ENCODE measurements at regions not wholly inside any gene's neighbourhood (a gene's known extent, or its start where the extent isn't known, plus 50 kb on each side); places are given as distances from the start of the nearest gene placed in this dataset.
A peak's percentile ranks its signal among the peaks of the same experiment; 100 is the strongest.

DNA sequence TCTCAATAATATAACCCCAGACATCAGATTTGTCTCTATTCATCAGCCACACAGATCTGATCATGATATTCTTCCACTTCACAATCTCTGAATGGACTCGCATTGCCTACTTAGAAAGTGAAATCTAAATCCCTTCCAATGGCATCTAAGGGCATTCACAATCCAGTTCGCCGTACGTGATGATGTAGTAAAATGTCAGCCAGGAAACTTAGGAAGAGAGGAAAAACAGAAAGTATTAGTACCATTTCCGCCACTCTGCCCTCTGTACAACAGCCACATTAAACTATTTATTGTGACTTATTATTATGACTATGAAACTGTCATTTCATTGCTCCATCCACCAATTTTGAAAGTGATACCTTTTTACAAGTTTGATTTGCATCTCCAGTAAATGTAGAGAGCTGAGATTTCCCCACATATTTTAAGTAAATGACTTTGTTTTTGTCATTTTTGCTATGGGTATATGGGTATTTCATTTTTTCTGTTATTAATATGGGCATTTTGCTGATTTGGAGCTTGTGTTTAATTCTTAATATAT is 69.4 kb upstream of the SMIM36 start:
- H3K9me3 Mint-ChIP-seq (ENCODE audit: low read depth): no peaks in the 10 kb centered on the region
- no peaks in the 10 kb centered on the region for H3K27me3 Mint-ChIP-seq
- H3K4me1 Mint-ChIP-seq (ENCODE audit: low read depth): no peaks in the 10 kb centered on the region
- H3K4me3 Mint-ChIP-seq: no peak overlapping the region
- H3K27ac Mint-ChIP-seq: no peak overlapping the region
- H3K36me3 Mint-ChIP-seq: no peaks in the 10 kb centered on the region

DNA sequence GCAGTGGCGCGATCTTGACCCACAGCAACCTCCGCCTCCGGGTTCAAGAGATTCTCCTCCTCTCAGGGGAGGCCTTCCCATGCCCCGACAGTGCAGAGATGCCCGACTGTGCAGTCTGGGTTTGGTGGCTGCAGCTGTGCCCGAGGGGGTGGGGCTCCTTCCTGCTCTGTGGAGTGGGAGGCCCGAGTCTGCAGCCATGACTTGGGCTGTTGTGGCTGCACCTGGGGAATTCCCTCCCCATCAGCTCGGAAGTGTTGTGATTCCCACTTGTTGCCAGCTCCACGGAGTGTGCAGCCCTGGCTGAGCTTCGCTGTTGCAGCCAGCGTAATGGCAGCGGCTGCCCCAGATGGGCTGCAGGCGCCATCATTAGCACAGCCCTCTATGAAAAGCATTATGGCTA is 66.4 kb upstream of the SMIM36 start:
- Mint-ChIP-seq H3K36me3 (no peaks in the 10 kb centered on the region), H3K27ac (no peak overlapping the region), H3K4me1 (ENCODE audit: low read depth) (no peaks in the 10 kb centered on the region), H3K9me3 (ENCODE audit: low read depth) (no peaks in the 10 kb centered on the region), H3K27me3 (no peaks in the 10 kb centered on the region), H3K4me3 (peak overlapping the region; percentile 9)

DNA sequence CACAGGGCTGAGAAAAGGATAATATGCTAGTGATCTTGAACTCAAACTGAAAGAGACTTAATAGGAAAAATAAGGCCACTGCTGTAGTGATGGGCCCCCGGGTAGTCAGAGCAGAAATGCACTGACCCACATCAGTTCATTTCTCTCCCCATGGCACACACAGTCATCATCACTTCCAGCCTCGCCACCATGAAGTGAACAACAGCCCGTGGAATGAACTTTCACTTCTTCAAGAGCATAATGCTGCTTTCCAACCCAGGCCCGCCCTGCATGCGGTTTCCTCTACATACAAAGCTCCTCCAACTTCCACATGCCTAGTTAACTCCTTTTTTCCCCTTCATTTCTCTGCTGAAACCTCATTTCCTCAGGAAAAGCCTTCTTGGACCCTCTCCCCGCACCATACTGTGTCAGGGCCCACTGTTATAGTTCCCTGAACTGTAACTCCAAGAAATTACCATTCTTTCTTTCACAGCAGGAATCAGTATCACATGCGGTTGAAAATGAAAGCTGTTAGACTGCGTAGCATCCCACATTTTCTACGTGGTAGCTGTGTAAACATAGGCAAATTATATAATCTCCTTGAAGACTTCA is 65.8 kb upstream of the SMIM36 start:
- Mint-ChIP-seq H3K36me3 (no peaks in the 10 kb centered on the region), H3K4me3 (no peak overlapping the region), H3K9me3 (ENCODE audit: low read depth) (no peaks in the 10 kb centered on the region), H3K4me1 (ENCODE audit: low read depth) (no peaks in the 10 kb centered on the region), H3K27me3 (no peaks in the 10 kb centered on the region), H3K27ac (no peak overlapping the region)

DNA sequence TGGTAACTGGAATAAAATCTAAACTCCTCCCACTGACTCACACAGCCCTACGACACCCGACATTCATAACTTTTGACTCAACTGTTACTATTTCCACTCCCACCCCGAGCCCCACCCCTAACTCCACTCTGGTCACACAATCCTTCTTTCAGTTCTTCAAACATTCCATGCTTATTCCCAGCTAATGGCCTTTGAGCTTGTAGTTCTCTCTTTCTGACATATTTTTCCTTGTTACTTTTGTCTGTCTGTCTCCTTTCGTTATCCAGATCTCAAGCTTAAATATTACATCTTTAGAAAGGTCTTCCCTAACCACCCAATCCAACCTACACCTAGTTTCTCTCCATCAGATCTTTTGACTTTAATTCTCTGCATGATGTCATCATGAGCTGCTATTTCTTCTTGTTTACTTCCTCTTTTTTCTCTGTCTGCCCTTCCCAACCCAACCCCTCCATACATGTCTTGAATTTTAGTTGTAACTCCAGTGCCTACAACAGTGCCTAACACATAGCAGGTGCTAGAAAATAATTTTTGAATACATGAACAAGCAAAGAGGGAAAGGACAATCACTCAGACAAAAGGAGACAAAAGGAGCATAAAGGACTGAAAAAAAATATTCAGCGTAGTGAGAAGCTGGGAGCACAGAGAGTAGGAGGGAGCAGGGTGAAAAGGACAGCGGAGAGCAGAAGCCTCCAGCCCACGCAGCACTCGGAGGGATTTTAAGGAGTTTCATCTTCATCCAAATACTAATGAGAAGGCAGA is 65.2 kb upstream of the SMIM36 start:
- no peaks in the 10 kb centered on the region for H3K4me1 Mint-ChIP-seq (ENCODE audit: low read depth)

GRCh38 chr17:55575058-55575636 is 63.9 kb upstream of the SMIM36 start:
- Mint-ChIP-seq H3K4me1 (ENCODE audit: low read depth) (no peaks in the 10 kb centered on the region), H3K4me3 (no peak overlapping the region), H3K36me3 (no peaks in the 10 kb centered on the region), H3K27ac (no peak overlapping the region), H3K9me3 (ENCODE audit: low read depth) (no peaks in the 10 kb centered on the region), H3K27me3 (no peaks in the 10 kb centered on the region)

More for the DNA sequence above, 65.2 kb upstream of the SMIM36 start:
- Mint-ChIP-seq H3K4me3 (no peak overlapping the region), H3K27ac (no peak overlapping the region), H3K27me3 (no peaks in the 10 kb centered on the region), H3K36me3 (no peaks in the 10 kb centered on the region), H3K9me3 (ENCODE audit: low read depth) (no peaks in the 10 kb centered on the region)

DNA sequence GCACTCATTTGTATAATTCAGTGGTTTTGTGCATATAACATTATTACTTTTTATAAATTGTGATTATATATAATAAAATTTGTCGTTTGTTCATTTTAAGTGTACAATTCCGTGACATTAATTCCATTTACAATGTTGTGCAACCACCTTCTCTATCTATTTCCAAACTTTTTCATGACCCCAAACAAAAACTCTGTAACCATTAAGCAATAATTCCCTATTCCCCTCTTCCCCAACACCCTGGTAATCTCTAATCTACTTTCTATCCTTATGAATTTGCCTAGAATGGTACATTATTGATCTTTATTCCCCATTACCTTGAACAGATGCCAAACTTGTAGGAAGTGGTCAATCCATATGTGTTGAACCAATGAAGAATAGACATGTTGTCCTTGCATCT is 61.3 kb upstream of the SMIM36 start:
- H3K4me3 Mint-ChIP-seq: no peak overlapping the region
- H3K27ac Mint-ChIP-seq: no peak overlapping the region
- H3K27me3 Mint-ChIP-seq: no peaks in the 10 kb centered on the region
- H3K9me3 Mint-ChIP-seq (ENCODE audit: low read depth): no peaks in the 10 kb centered on the region
- no peaks in the 10 kb centered on the region for H3K4me1 Mint-ChIP-seq (ENCODE audit: low read depth)
- no peaks in the 10 kb centered on the region for H3K36me3 Mint-ChIP-seq

GRCh38 chr17:55572139-55572538 is 60.9 kb upstream of the SMIM36 start:
- no peak overlapping the region for H3K27ac Mint-ChIP-seq

GRCh38 chr17:55571095-55571494 is 59.8 kb upstream of the SMIM36 start:
- H3K4me1 Mint-ChIP-seq (ENCODE audit: low read depth): no peaks in the 10 kb centered on the region

More at GRCh38 chr17:55572139-55572538, 60.9 kb upstream of the SMIM36 start:
- Mint-ChIP-seq H3K4me1 (ENCODE audit: low read depth) (no peaks in the 10 kb centered on the region), H3K4me3 (no peak overlapping the region), H3K36me3 (no peaks in the 10 kb centered on the region), H3K9me3 (ENCODE audit: low read depth) (no peaks in the 10 kb centered on the region), H3K27me3 (no peaks in the 10 kb centered on the region)

GRCh38 chr17:55570391-55570790 is 59.1 kb upstream of the SMIM36 start:
- no peaks in the 10 kb centered on the region for H3K9me3 Mint-ChIP-seq (ENCODE audit: low read depth)
- H3K4me3 Mint-ChIP-seq: no peak overlapping the region
- H3K36me3 Mint-ChIP-seq: no peaks in the 10 kb centered on the region
- H3K27ac Mint-ChIP-seq: no peak overlapping the region
- no peaks in the 10 kb centered on the region for H3K4me1 Mint-ChIP-seq (ENCODE audit: low read depth)
- no peaks in the 10 kb centered on the region for H3K27me3 Mint-ChIP-seq

More at GRCh38 chr17:55571095-55571494, 59.8 kb upstream of the SMIM36 start:
- H3K27ac Mint-ChIP-seq: no peak overlapping the region
- H3K4me3 Mint-ChIP-seq: no peak overlapping the region
- no peaks in the 10 kb centered on the region for H3K27me3 Mint-ChIP-seq
- no peaks in the 10 kb centered on the region for H3K9me3 Mint-ChIP-seq (ENCODE audit: low read depth)
- no peaks in the 10 kb centered on the region for H3K36me3 Mint-ChIP-seq

DNA sequence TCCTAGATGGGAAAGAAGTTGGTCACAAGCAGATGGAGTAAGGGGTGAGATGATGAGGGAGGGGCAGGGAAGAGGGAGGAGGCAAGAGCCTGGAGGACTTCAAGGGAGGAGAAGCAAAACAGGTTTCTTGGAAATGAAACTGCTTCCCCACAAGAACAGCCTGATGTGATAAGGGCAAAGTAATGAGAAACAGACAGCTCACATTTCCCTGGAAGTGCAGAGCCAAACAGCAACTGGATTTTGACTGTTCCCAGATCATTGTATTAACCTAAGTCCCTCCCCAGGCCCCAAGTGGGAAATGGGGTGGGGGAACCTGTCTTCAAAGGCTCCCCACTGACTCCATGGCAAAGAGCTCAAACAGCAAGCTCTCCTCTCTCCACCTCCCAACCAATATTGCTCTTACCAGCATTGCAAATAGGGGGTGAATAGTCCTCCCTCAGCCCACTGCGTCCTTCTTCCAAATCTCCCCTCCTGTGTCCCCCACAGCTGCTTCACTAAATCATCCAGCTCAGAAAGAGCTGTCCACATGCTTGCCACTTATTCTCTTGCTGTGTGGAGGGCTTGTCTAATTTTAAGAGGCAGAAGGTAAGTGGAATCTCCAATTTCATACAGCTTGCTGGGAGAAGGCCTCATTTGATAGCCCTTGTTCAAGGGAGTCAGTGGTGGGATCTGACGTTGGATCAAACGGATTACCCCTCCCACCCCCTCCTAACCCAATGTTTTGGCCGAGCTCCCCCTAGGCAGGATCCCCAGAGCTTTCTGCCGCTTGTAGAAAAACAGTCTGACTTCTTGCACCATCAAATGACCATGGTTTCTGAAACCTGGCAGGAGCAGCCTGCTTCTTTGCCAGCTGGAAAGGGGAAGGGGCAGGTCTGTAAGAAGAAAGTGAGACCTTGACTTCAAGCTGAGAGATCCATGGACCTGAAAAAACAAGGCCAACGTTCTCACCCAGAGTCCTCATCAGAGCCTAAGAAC is 56.3 kb upstream of the SMIM36 start:
- no peaks in the 10 kb centered on the region for H3K9me3 Mint-ChIP-seq (ENCODE audit: low read depth)
- no peak overlapping the region for H3K27ac Mint-ChIP-seq
- H3K4me3 Mint-ChIP-seq: no peak overlapping the region
- H3K4me1 Mint-ChIP-seq (ENCODE audit: low read depth): no peaks in the 10 kb centered on the region
- H3K36me3 Mint-ChIP-seq: no peaks in the 10 kb centered on the region
- peaks cover 2% of the 10 kb centered on the region for H3K27me3 Mint-ChIP-seq

- no peaks in the 10 kb centered on the region for H3K9me3 Mint-ChIP-seq (ENCODE audit: low read depth)
- peaks cover 4% of the 10 kb centered on the region for H3K27me3 Mint-ChIP-seq
Observed at GRCh38 chr17:55564081-55564480, 52.8 kb upstream of the SMIM36 start.

DNA sequence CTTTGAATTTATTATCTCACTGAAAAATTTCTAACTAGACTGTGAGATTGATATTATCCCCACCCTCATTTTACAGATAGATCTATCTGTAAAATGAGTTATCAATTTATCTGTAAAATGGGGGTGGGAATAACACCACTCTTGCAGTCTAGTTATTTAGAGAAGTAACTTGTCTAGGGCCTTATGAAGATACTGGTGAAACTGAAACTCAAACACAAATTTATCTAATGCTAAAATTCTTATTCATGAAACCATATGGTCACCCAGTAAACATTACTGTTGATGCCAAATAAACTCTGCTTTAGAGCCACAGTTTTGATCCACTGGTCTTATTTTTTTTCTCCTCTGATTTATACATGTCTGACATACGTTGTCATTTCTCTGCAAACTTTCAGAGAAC is 52.1 kb upstream of the SMIM36 start:
- Mint-ChIP-seq H3K4me1 (ENCODE audit: low read depth) (no peaks in the 10 kb centered on the region), H3K9me3 (ENCODE audit: low read depth) (no peaks in the 10 kb centered on the region), H3K36me3 (no peaks in the 10 kb centered on the region), H3K4me3 (no peak overlapping the region), H3K27me3 (peaks cover 9% of the 10 kb centered on the region), H3K27ac (no peak overlapping the region)

More at GRCh38 chr17:55564081-55564480, 52.8 kb upstream of the SMIM36 start:
- H3K36me3 Mint-ChIP-seq: no peaks in the 10 kb centered on the region
- H3K27ac Mint-ChIP-seq: no peak overlapping the region
- H3K4me3 Mint-ChIP-seq: no peak overlapping the region
- no peaks in the 10 kb centered on the region for H3K4me1 Mint-ChIP-seq (ENCODE audit: low read depth)

- H3K4me3 Mint-ChIP-seq: no peak overlapping the region
- H3K27ac Mint-ChIP-seq: no peak overlapping the region
- H3K27me3 Mint-ChIP-seq: peaks cover 15% of the 10 kb centered on the region
- H3K9me3 Mint-ChIP-seq (ENCODE audit: low read depth): no peaks in the 10 kb centered on the region
- no peaks in the 10 kb centered on the region for H3K36me3 Mint-ChIP-seq
- no peaks in the 10 kb centered on the region for H3K4me1 Mint-ChIP-seq (ENCODE audit: low read depth)
Observed at GRCh38 chr17:55561973-55562495, 50.8 kb upstream of the SMIM36 start.

GRCh38 chr17:55561316-55561972 is 50.2 kb upstream of the SMIM36 start:
- H3K27me3 Mint-ChIP-seq: peaks cover 15% of the 10 kb centered on the region
- H3K27ac Mint-ChIP-seq: no peak overlapping the region
- no peaks in the 10 kb centered on the region for H3K36me3 Mint-ChIP-seq
- H3K4me1 Mint-ChIP-seq (ENCODE audit: low read depth): no peaks in the 10 kb centered on the region
- no peaks in the 10 kb centered on the region for H3K9me3 Mint-ChIP-seq (ENCODE audit: low read depth)
- no peak overlapping the region for H3K4me3 Mint-ChIP-seq

Data from activated naive CD8-positive, alpha-beta T cell (primary cell).